ENCODE measurements at regions not wholly inside any gene's neighbourhood (a gene's known extent, or its start where the extent isn't known, plus 50 kb on each side); places are given as distances from the start of the nearest gene placed in this dataset.

DNA sequence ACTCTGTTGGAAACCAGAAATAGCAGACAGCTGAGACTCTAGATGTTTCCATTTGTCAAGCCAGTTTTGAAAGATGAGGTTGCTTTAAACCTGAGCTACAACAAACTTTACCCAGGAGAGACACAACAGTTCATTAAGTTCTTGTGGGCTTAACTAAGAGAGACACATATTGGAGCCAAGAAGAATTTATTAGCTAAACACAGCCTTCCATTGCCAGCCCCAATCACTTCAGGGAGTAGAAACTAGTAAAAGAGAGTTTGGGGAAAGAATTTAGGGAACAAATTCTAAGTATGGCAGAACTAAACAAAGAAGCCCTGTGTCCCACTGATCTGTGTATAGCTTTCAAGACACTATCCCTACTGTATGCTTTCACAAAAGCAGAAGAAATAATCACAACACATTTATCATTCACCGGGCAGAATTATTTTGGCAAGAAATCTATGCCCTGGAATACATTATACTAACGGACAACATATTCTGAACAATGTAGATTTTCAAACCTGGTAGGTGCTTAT is 87.3 kb upstream of the KAZN start:
- BruUV-seq (replicated peaks): no TSS peak
- Histone ChIP-seq H3K27me3 (replicated peaks; ENCODE audit: insufficient read depth, low read depth, low read length, poor library complexity) (no peaks in the 10 kb centered on the region), H3K27ac (ENCODE audit: low read depth, low read length, poor library complexity, severe bottlenecking) (no peak overlapping the region), H3K36me3 (ENCODE audit: insufficient read depth, low read length, poor library complexity, severe bottlenecking) (no peaks in the 10 kb centered on the region), H3K9me3 (ENCODE audit: low read depth, low read length, poor library complexity, severe bottlenecking) (no peaks in the 10 kb centered on the region), H3K4me3 (ENCODE audit: low read depth, low read length, poor library complexity, severe bottlenecking) (no peak overlapping the region), H3K4me1 (ENCODE audit: insufficient read depth, low read length, poor library complexity, severe bottlenecking) (peaks cover 13% of the 10 kb centered on the region)
- CTCF ChIA-PET: no interaction called here
- intact Hi-C loops (cut with micrococcal nuclease; ENCODE audit: unreplicated experiment): no loop called here
- POLR2A ChIA-PET (ENCODE audit: low non-redundant PET): no interaction called here
- DNase-seq (ENCODE audit: low spot score): no peak
- no peak for TF ChIP-seq EZH2 (IDR thresholded peaks at IDR 0.05; ENCODE audit: borderline replicate concordance, low read depth, low read length, poor library complexity, severe bottlenecking)
- no peak for TF ChIP-seq CTCF (conservative IDR thresholded peaks at IDR 0.05; ENCODE audit: low read depth, low read length)

- H3K36me3 ChIP-seq (ENCODE audit: insufficient read depth, low read length, poor library complexity, severe bottlenecking): no peaks in the 10 kb centered on the region
- ChIA-PET CTCF (no interaction called here), POLR2A (ENCODE audit: low non-redundant PET) (no interaction called here)
- H3K4me3 ChIP-seq (ENCODE audit: low read depth, low read length, poor library complexity, severe bottlenecking): no peak overlapping the region
- H3K4me1 ChIP-seq (ENCODE audit: insufficient read depth, low read length, poor library complexity, severe bottlenecking): peaks cover 16% of the 10 kb centered on the region
- H3K27me3 ChIP-seq (replicated peaks; ENCODE audit: insufficient read depth, low read depth, low read length, poor library complexity): no peaks in the 10 kb centered on the region
- no TSS peak for BruUV-seq (replicated peaks)
- no peaks in the 10 kb centered on the region for H3K9me3 ChIP-seq (ENCODE audit: low read depth, low read length, poor library complexity, severe bottlenecking)
- no peak overlapping the region for H3K27ac ChIP-seq (ENCODE audit: low read depth, low read length, poor library complexity, severe bottlenecking)
- no peak for DNase-seq (ENCODE audit: low spot score)
- no peak for TF ChIP-seq EZH2 (IDR thresholded peaks at IDR 0.05; ENCODE audit: borderline replicate concordance, low read depth, low read length, poor library complexity, severe bottlenecking)
- TF ChIP-seq CTCF (conservative IDR thresholded peaks at IDR 0.05; ENCODE audit: low read depth, low read length): no peak
- intact Hi-C loops (cut with micrococcal nuclease; ENCODE audit: unreplicated experiment): no loop called here
Measured at GRCh38 chr1:14511796-14512585, 86.5 kb upstream of the KAZN start.

DNA sequence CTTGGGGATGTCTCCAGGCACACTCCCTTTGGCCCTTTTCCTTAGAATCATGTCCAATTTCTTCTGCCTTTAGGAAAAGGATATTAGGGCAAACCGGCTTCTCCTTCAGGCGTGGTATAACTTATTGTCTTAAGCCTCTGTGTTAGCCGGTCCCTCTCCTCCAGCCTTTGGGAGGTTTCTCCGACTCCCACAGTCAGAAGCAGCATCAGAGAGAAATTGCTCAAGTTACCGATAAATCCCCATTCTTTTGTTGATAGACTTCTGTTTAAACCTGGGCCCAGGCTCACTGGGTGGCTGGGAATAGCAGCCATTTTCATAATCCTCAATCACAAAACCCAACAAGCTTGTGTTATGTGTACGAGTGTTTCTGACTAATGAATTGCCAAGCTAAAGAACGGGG is 85.4 kb upstream of the KAZN start:
- Histone ChIP-seq H3K4me3 (ENCODE audit: low read depth, low read length, poor library complexity, severe bottlenecking) (no peak overlapping the region), H3K4me1 (ENCODE audit: insufficient read depth, low read length, poor library complexity, severe bottlenecking) (peaks cover 23% of the 10 kb centered on the region)
- CTCF ChIA-PET: no interaction called here

More for the DNA sequence above, 85.4 kb upstream of the KAZN start:
- POLR2A ChIA-PET (ENCODE audit: low non-redundant PET): no interaction called here
- TF ChIP-seq EZH2 (IDR thresholded peaks at IDR 0.05; ENCODE audit: borderline replicate concordance, low read depth, low read length, poor library complexity, severe bottlenecking): no peak
- no peak for TF ChIP-seq CTCF (conservative IDR thresholded peaks at IDR 0.05; ENCODE audit: low read depth, low read length)
- Histone ChIP-seq H3K36me3 (ENCODE audit: insufficient read depth, low read length, poor library complexity, severe bottlenecking) (no peaks in the 10 kb centered on the region), H3K27me3 (replicated peaks; ENCODE audit: insufficient read depth, low read depth, low read length, poor library complexity) (no peaks in the 10 kb centered on the region), H3K27ac (ENCODE audit: low read depth, low read length, poor library complexity, severe bottlenecking) (no peak overlapping the region), H3K9me3 (ENCODE audit: low read depth, low read length, poor library complexity, severe bottlenecking) (no peaks in the 10 kb centered on the region)
- intact Hi-C loops (cut with micrococcal nuclease; ENCODE audit: unreplicated experiment): no loop called here
- DNase-seq (ENCODE audit: low spot score): no peak
- BruUV-seq (replicated peaks): no TSS peak

All from A673 (cell line).